SK-N-MC (cell line): ENCODE measurements at regions not wholly inside any gene's neighbourhood (a gene's known extent, or its start where the extent isn't known, plus 50 kb on each side); places are given as distances from the start of the nearest gene placed in this dataset.
A peak's percentile ranks its signal among the peaks of the same experiment; 100 is the strongest.

Source experiments
- DNase-seq: peaks from one replicate; pipeline ENCODE4 v3.0.0-alpha.2; 2011; ENCODE audit warnings: low read depth, low spot score
- H3K27ac ChIP-seq: fragments of 200-600 bp; sonication (generic); 2 replicates; pipeline ENCODE4 v1.5.1; 2016; ENCODE audit warnings: mixed run types
- H3K36me3 ChIP-seq: fragments of 200-600 bp; sonication (generic); 2 replicates; pipeline ENCODE4 v1.6.1; 2017; ENCODE audit warnings: antibody characterized with exemption, low read length, mixed read lengths; ENCODE audit not compliant: insufficient read depth
- H3K4me3 ChIP-seq: fragments of 200-600 bp; sonication (generic); 2 replicates; pipeline ENCODE4 v1.5.1; 2016
- H3K9ac ChIP-seq: fragments of 200-600 bp; sonication (generic); 2 replicates; pipeline ENCODE4 v1.8.0; 2017; ENCODE audit warnings: mixed run types, mixed read lengths; ENCODE audit not compliant: insufficient read length
- H3K9me3 ChIP-seq: fragments of 200-600 bp; sonication (generic); 2 replicates; pipeline ENCODE4 v1.6.1; 2017; ENCODE audit warnings: low read depth, mild to moderate bottlenecking, antibody characterized with exemption, low read length, moderate library complexity, mixed read lengths
- EZH2 ChIP-seq: fragments of 200-600 bp; sonication (generic); IDR thresholded peaks from one replicate; pipeline ENCODE4 v1.6.1; 2017; ENCODE audit warnings: antibody characterized with exemption
- FOXP2 ChIP-seq: optimal IDR thresholded peaks from 2 replicates; pipeline ENCODE3; 2011; ENCODE audit warnings: mild to moderate bottlenecking, moderate library complexity; ENCODE audit not compliant: insufficient read depth; ENCODE audit errors: extremely low read length, control extremely low read depth
- POLR2AphosphoS5 ChIP-seq: IDR thresholded peaks from 2 replicates; pipeline ENCODE4 v1.6.1; 2012; ENCODE audit warnings: mild to moderate bottlenecking, low read depth, low read length, borderline replicate concordance

DNA sequence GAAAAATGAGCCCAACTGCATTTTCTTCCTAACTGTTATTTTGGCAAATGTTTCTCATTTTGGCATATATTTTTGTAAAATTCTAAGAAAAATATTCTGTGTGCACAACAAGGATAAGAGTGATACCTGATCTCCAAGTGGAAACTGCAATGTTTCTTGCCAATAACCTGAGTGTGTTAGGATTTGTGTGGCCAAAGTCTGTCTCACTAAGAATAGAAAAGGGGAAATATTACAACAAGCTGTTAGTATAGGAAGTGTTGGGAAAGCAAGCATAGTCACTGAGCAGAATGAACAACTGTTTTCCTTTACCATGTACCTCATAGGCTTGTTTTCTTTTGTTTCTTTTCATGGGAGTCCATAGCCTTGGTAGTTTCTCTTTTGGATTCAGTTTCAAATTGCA lies 624.2 kb downstream of the MTRR start:
- Histone ChIP-seq H3K9ac (no peak overlapping the region), H3K9me3 (no peaks in the 10 kb centered on the region), H3K36me3 (no peaks in the 10 kb centered on the region), H3K27ac (no peak overlapping the region), H3K4me3 (no peak overlapping the region)
- TF ChIP-seq FOXP2 = no peak
- no peak for TF ChIP-seq EZH2
- no peak for TF ChIP-seq POLR2AphosphoS5
- DNase-seq = no peak

DNA sequence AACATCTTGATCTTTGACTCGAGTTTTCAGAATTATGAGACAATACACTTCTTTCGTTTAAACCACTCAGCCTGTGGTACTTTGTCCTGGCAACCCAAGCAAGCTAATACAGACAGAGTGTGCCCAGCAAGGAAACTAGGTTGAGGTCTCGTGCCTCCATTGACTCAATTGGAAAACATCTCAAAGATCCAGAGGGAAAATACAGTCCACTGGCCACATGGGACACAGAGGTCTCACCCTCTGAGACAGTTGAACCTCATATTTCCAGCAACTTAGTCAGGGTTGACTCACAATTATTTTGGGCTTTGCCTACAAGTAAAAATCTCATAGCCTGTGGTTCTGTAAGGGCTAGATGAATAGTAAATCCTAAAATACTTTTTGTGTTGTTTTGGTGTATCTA lies 631.5 kb downstream of the MTRR start:
- Histone ChIP-seq H3K4me3 (no peak overlapping the region), H3K9me3 (no peaks in the 10 kb centered on the region)
- no peak for TF ChIP-seq POLR2AphosphoS5
- TF ChIP-seq EZH2 = no peak
- no peak for TF ChIP-seq FOXP2

GRCh38 chr5:8505196-8505595 lies 636.2 kb downstream of the MTRR start:
- Histone ChIP-seq H3K9me3 (no peaks in the 10 kb centered on the region), H3K9ac (no peak overlapping the region), H3K27ac (no peak overlapping the region), H3K36me3 (no peaks in the 10 kb centered on the region), H3K4me3 (no peak overlapping the region)
- no peak for DNase-seq
- TF ChIP-seq EZH2 (no peak), POLR2AphosphoS5 (no peak), FOXP2 (no peak)

More for the DNA sequence above, 631.5 kb downstream of the MTRR start:
- Histone ChIP-seq H3K9ac (no peak overlapping the region), H3K36me3 (no peaks in the 10 kb centered on the region), H3K27ac (no peak overlapping the region)
- no peak for DNase-seq

DNA sequence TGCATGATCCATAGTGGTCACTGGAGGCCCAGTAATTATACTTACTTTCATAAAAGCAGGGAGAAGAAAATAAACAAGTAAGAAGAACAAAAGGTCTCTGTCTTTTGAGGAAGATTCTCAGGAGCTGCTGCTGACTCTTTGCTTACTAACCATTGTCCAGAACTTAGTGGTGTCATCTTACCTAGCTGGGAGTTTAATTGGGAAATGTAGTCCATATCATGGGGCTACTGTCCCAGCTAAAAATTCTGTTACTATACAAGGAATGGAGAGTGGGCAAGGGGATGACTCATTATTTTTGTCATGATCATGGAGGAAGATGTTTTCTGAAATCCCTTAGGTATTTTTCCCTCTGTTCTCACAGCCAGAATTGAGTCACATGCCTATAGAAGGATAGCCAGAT lies 639.3 kb downstream of the MTRR start:
- TF ChIP-seq EZH2 = no peak
- TF ChIP-seq FOXP2 = no peak
- no peak for TF ChIP-seq POLR2AphosphoS5
- Histone ChIP-seq H3K9ac (no peak overlapping the region), H3K9me3 (no peaks in the 10 kb centered on the region), H3K4me3 (no peak overlapping the region), H3K27ac (no peak overlapping the region), H3K36me3 (no peaks in the 10 kb centered on the region)
- no peak for DNase-seq

GRCh38 chr5:8516356-8516755 lies 647.4 kb downstream of the MTRR start:
- H3K9ac ChIP-seq = no peak overlapping the region
- TF ChIP-seq EZH2 (no peak), FOXP2 (no peak), POLR2AphosphoS5 (no peak)
- H3K27ac ChIP-seq = no peak overlapping the region
- H3K9me3 ChIP-seq = no peaks in the 10 kb centered on the region
- no peaks in the 10 kb centered on the region for H3K36me3 ChIP-seq
- H3K4me3 ChIP-seq = peak overlapping the region; percentile 59
- DNase-seq = no peak

GRCh38 chr5:8517456-8517855 lies 648.5 kb downstream of the MTRR start:
- H3K27ac ChIP-seq = no peak overlapping the region
- TF ChIP-seq FOXP2 (no peak), POLR2AphosphoS5 (no peak), EZH2 (no peak)

GRCh38 chr5:8520917-8521316 lies 652.0 kb downstream of the MTRR start:
- Histone ChIP-seq H3K9ac (no peak overlapping the region), H3K36me3 (no peaks in the 10 kb centered on the region), H3K4me3 (no peak overlapping the region), H3K27ac (no peak overlapping the region), H3K9me3 (no peaks in the 10 kb centered on the region)
- no peak for DNase-seq
- TF ChIP-seq FOXP2 = no peak
- TF ChIP-seq POLR2AphosphoS5 = no peak
- TF ChIP-seq EZH2 = no peak

More at GRCh38 chr5:8517456-8517855, 648.5 kb downstream of the MTRR start:
- no peaks in the 10 kb centered on the region for H3K9me3 ChIP-seq
- H3K9ac ChIP-seq = no peak overlapping the region
- no peaks in the 10 kb centered on the region for H3K36me3 ChIP-seq
- DNase-seq = no peak
- no peak overlapping the region for H3K4me3 ChIP-seq

DNA sequence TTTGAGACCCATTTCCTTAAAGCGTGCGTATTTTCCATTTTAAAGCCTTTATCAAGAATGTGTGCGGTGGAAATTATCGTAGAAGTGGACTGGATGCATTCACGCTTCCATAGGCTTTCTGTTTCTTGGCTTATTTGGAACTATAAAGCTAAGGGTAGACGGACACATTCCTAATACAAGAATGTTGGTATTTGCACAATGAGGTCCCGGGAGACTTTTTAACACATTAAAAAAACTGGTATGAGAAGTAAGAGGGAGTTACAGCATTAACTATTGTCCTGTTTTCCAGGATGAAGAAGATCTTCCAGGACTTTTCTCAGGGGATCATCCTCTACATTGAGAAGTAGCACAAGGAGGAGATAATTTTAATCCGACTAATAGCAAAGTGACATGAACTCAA lies 653.0 kb downstream of the MTRR start:
- Histone ChIP-seq H3K36me3 (no peaks in the 10 kb centered on the region), H3K9ac (no peak overlapping the region), H3K4me3 (no peak overlapping the region), H3K9me3 (no peaks in the 10 kb centered on the region), H3K27ac (no peak overlapping the region)
- DNase-seq = no peak
- no peak for TF ChIP-seq EZH2
- TF ChIP-seq FOXP2 = no peak
- TF ChIP-seq POLR2AphosphoS5 = no peak

GRCh38 chr5:8522646-8523045 lies 653.7 kb downstream of the MTRR start:
- TF ChIP-seq POLR2AphosphoS5 (no peak), EZH2 (no peak), FOXP2 (no peak)
- DNase-seq = no peak
- Histone ChIP-seq H3K9ac (no peak overlapping the region), H3K4me3 (no peak overlapping the region), H3K9me3 (no peaks in the 10 kb centered on the region), H3K27ac (no peak overlapping the region), H3K36me3 (no peaks in the 10 kb centered on the region)
